SU-DHL-6 (cell line): ENCODE measurements at regions not wholly inside any gene's neighbourhood (a gene's known extent, or its start where the extent isn't known, plus 50 kb on each side); places are given as distances from the start of the nearest gene placed in this dataset.

Experiments
- EZH2phosphoT487 ChIP-seq: fragments of 200-600 bp; sonication (generic), shearing (Covaris generic); conservative IDR thresholded peaks from 2 replicates; pipeline ENCODE4 v1.6.1; 2018; ENCODE audit warnings: mild to moderate bottlenecking, antibody characterized with exemption, low read length, moderate library complexity, mixed read lengths
- TF ChIP-seq, protein P1 (sequence below): fragments of 200-600 bp; sonication (generic); IDR thresholded peaks from one replicate; pipeline ENCODE4 v1.5.1; 2017; ENCODE audit warnings: antibody characterized with exemption, mild to moderate bottlenecking, low read length, moderate library complexity; ENCODE audit not compliant: insufficient read depth, poor library complexity, severe bottlenecking

DNA sequence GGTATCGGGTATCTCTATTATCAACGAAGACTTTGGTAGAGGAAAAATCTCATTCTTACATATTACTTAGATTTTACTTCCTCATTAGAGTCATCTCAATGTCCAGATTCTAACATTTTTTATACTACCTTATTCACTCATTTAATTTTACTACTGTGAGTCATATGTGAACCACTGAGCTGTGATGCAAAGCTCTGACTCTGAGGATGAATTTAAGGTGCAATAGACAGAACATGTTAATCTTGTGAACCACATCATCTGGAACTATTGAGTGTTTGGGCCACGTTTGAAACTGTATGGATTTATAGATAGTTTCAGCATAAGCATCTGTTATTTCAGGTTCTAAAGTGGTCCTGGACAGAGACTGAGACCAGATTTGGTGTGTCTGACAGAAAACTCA, 78.4 kb downstream of the PWWP3B start:
- TF ChIP-seq, protein P1, sequence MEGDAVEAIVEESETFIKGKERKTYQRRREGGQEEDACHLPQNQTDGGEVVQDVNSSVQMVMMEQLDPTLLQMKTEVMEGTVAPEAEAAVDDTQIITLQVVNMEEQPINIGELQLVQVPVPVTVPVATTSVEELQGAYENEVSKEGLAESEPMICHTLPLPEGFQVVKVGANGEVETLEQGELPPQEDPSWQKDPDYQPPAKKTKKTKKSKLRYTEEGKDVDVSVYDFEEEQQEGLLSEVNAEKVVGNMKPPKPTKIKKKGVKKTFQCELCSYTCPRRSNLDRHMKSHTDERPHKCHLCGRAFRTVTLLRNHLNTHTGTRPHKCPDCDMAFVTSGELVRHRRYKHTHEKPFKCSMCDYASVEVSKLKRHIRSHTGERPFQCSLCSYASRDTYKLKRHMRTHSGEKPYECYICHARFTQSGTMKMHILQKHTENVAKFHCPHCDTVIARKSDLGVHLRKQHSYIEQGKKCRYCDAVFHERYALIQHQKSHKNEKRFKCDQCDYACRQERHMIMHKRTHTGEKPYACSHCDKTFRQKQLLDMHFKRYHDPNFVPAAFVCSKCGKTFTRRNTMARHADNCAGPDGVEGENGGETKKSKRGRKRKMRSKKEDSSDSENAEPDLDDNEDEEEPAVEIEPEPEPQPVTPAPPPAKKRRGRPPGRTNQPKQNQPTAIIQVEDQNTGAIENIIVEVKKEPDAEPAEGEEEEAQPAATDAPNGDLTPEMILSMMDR, result no peak
- no peak for TF ChIP-seq EZH2phosphoT487
